CD14-positive monocyte (primary cell): ENCODE measurements at regions not wholly inside any gene's neighbourhood (a gene's known extent, or its start where the extent isn't known, plus 50 kb on each side); places are given as distances from the start of the nearest gene placed in this dataset.

ENCODE experiments used
- DNase-seq, 3 donors: peaks; one replicate each; pipeline ENCODE4 v3.0.0-alpha.2; 2011 to 2022
- H2AFZ ChIP-seq: 2 replicates; pipeline ENCODE4 v1.6.0; 2012; ENCODE audit warnings: mild to moderate bottlenecking, low read depth, low read length, inconsistent platforms; ENCODE audit not compliant: insufficient read depth, poor library complexity, severe bottlenecking
- H3K27ac ChIP-seq, 2 donors: 1 replicate in 1 of 2; 2 replicates in 1 of 2; pipeline ENCODE4 v1.5.1; 2012 to 2013; ENCODE audit warnings: low read length in 2 of 2, control low read depth in 1 of 2, inconsistent platforms in 1 of 2, low read depth in 1 of 2, mild to moderate bottlenecking in 1 of 2
- H3K27me3 ChIP-seq, 2 donors: one replicate each; pipeline versions ENCODE4 v1.6.0 to v1.6.1; 2011 to 2013; ENCODE audit warnings: low read length in 2 of 2; ENCODE audit not compliant: control insufficient read depth in 2 of 2, insufficient read depth in 2 of 2
- H3K36me3 ChIP-seq, 2 donors: replicated peaks in 1 of 2; 1 replicate in 1 of 2; 2 replicates in 1 of 2; pipeline versions ENCODE4 v1.5.1 to v1.6.1; 2012 to 2013; ENCODE audit warnings: low read length in 2 of 2, control low read depth in 1 of 2, inconsistent platforms in 1 of 2, mild to moderate bottlenecking in 1 of 2; ENCODE audit not compliant: insufficient read depth in 2 of 2, control insufficient read depth in 1 of 2
- H3K4me1 ChIP-seq, 2 donors: 1 replicate in 1 of 2; 2 replicates in 1 of 2; pipeline versions ENCODE4 v1.5.1 to v1.6.1; 2012 to 2013; ENCODE audit warnings: low read length in 2 of 2, control low read depth in 1 of 2, inconsistent platforms in 1 of 2, mild to moderate bottlenecking in 1 of 2, moderate library complexity in 1 of 2; ENCODE audit not compliant: insufficient read depth in 2 of 2, control insufficient read depth in 1 of 2
- H3K4me2 ChIP-seq: replicated peaks from 2 replicates; pipeline ENCODE3; 2012; ENCODE audit warnings: low read length, moderate library complexity, mild to moderate bottlenecking; ENCODE audit not compliant: poor library complexity, severe bottlenecking; ENCODE audit errors: extremely low read depth
- H3K4me3 ChIP-seq, 3 experiments: fragments of 200-600 bp in 1 of 3; sonication (generic) in 1 of 3; replicated peaks in 1 of 3; 1 replicate in 2 of 3; 2 replicates in 1 of 3; pipeline ENCODE4 v1.5.1; 2011 to 2013; ENCODE audit warnings: low read length in 3 of 3, mild to moderate bottlenecking in 3 of 3, control low read depth in 2 of 3, low read depth in 2 of 3, inconsistent platforms in 1 of 3, moderate library complexity in 1 of 3
- H3K79me2 ChIP-seq: 2 replicates; pipeline ENCODE4 v1.6.0; 2012; ENCODE audit warnings: mild to moderate bottlenecking, control low read depth, inconsistent platforms, low read length, moderate library complexity; ENCODE audit not compliant: insufficient read depth
- H3K9ac ChIP-seq: 2 replicates; pipeline ENCODE4 v1.6.0; 2017; ENCODE audit warnings: low read length, mild to moderate bottlenecking; ENCODE audit not compliant: insufficient read depth, poor library complexity, severe bottlenecking
- H3K9me3 ChIP-seq, 2 donors: replicated peaks in 1 of 2; 1 replicate in 1 of 2; 2 replicates in 1 of 2; pipeline versions ENCODE4 v1.5.1 to v1.6.1; 2012 to 2013; ENCODE audit warnings: low read length in 2 of 2, control low read depth in 1 of 2; ENCODE audit not compliant: control insufficient read depth in 1 of 2, insufficient read depth in 1 of 2
- H4K20me1 ChIP-seq: 2 replicates; pipeline ENCODE4 v1.6.0; 2012; ENCODE audit warnings: mild to moderate bottlenecking, low read length, control low read depth, moderate library complexity; ENCODE audit not compliant: insufficient read depth
- H3K27ac Mint-ChIP-seq, 7 donors: one replicate each; pipeline ENCODE4 v1.8.0; 2020; ENCODE audit warnings: mild to moderate bottlenecking in 7 of 7, mixed read lengths in 7 of 7, moderate library complexity in 6 of 7, inconsistent platforms in 2 of 7
- H3K27me3 Mint-ChIP-seq, 3 donors: one replicate each; pipeline ENCODE4 v1.8.0; 2021 to 2022; ENCODE audit warnings: low read depth in 3 of 3, mild to moderate bottlenecking in 3 of 3, mixed read lengths in 3 of 3, moderate library complexity in 3 of 3, inconsistent platforms in 1 of 3
- H3K36me3 Mint-ChIP-seq, 2 donors: one replicate each; pipeline ENCODE4 v1.8.0; 2020; ENCODE audit warnings: mixed read lengths in 2 of 2, inconsistent platforms in 1 of 2, mild to moderate bottlenecking in 1 of 2
- H3K4me1 Mint-ChIP-seq: one replicate; pipeline ENCODE4 v1.8.0; 2020; ENCODE audit warnings: mild to moderate bottlenecking, mixed read lengths
- H3K4me3 Mint-ChIP-seq, 2 donors: one replicate each; pipeline ENCODE4 v1.8.0; 2020; ENCODE audit warnings: mild to moderate bottlenecking in 2 of 2, mixed read lengths in 2 of 2, moderate library complexity in 1 of 2
- H3K9me3 Mint-ChIP-seq, 7 donors: one replicate each; pipeline ENCODE4 v1.8.0; 2020 to 2022; ENCODE audit warnings: mixed read lengths in 7 of 7, mild to moderate bottlenecking in 6 of 7, moderate library complexity in 6 of 7, inconsistent platforms in 2 of 7
- WGBS: methylation state at CpG from one replicate; pipeline ENCODE4 v1.1.5; 2013; ENCODE audit warnings: missing lambda C conversion rate; ENCODE audit not compliant: insufficient coverage; 5-methylcytosine and 5-hydroxymethylcytosine counted together
- intact Hi-C, 2 donors: fragments of 100-400 bp; cut with micrococcal nuclease; formaldehyde crosslinking; loops; one replicate each; pipeline versions ENCODE4 v1.15.0 to v1.15.1; 2023
- TF ChIP-seq, protein P1 (sequence below): fragments of 200-600 bp; IDR thresholded peaks from one replicate; pipeline ENCODE4 v1.8.0; 2022; ENCODE audit warnings: antibody characterized with exemption, mild to moderate bottlenecking

DNA sequence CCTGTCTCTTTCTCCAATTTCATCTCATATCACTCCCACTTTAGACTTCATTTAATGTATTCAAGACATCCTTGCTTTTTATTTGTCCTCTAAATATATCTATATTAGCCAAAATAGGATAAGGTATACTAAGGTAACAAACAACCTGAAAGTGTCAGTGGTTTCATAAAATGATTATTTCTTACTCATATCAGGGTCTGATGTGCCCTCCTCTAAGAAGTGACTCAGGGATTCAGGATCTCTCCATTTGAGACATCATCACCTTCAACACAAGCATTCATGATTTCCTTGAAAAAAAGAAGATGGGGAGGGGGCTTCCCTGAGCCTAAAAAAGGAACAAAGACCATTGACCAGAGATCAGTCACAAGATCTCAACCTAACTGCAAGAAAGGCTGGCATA lies 131.4 kb upstream of the POU2AF2 start:
- no peak overlapping the region for H2AFZ ChIP-seq
- Mint-ChIP-seq H3K27ac (no peak overlapping the region), H3K27me3 (peaks cover 0 to 2% (median 0%) of the 10 kb centered on the region in 3 donors), H3K4me3 (no peak overlapping the region), H3K36me3 (no peaks in the 10 kb centered on the region), H3K4me1 (no peaks in the 10 kb centered on the region), H3K9me3 (peaks cover 0 to 16% (median 0%) of the 10 kb centered on the region in 7 donors)
- H3K9me3 ChIP-seq: no peaks in the 10 kb centered on the region
- intact Hi-C loops: no loop called here
- no peak overlapping the region for H3K27ac ChIP-seq
- H3K27me3 ChIP-seq: no peaks in the 10 kb centered on the region
- no peak overlapping the region for H3K4me2 ChIP-seq
- no peak for DNase-seq
- H4K20me1 ChIP-seq: no peaks in the 10 kb centered on the region
- TF ChIP-seq, protein P1, sequence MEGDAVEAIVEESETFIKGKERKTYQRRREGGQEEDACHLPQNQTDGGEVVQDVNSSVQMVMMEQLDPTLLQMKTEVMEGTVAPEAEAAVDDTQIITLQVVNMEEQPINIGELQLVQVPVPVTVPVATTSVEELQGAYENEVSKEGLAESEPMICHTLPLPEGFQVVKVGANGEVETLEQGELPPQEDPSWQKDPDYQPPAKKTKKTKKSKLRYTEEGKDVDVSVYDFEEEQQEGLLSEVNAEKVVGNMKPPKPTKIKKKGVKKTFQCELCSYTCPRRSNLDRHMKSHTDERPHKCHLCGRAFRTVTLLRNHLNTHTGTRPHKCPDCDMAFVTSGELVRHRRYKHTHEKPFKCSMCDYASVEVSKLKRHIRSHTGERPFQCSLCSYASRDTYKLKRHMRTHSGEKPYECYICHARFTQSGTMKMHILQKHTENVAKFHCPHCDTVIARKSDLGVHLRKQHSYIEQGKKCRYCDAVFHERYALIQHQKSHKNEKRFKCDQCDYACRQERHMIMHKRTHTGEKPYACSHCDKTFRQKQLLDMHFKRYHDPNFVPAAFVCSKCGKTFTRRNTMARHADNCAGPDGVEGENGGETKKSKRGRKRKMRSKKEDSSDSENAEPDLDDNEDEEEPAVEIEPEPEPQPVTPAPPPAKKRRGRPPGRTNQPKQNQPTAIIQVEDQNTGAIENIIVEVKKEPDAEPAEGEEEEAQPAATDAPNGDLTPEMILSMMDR: no peak
- H3K79me2 ChIP-seq: no peaks in the 10 kb centered on the region
- no peak overlapping the region for H3K9ac ChIP-seq
- no peaks in the 10 kb centered on the region for H3K4me1 ChIP-seq
- no peak overlapping the region for H3K4me3 ChIP-seq
- no peaks in the 10 kb centered on the region for H3K36me3 ChIP-seq

DNA sequence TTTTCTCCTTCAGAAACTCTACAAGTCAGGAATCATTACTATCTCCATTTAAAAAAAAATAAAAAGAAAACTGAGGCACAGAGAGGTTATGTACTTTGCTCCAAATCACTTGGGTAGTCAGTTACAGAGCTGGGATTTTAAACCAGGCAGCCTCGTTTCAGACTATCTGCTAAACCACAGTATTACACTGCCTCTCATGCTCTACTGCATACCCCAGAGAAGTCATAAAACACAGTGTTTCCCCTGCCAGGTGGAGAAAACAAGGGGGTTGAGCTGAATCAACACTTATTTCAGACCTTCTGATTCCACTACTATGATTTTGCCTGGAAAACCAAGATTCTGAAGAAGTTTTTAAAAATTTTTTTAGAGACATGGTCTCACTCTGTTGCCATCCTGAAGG lies 132.9 kb upstream of the POU2AF2 start:
- Histone ChIP-seq H3K9me3 (no peaks in the 10 kb centered on the region), H3K4me3 (no peak overlapping the region), H3K4me2 (no peak overlapping the region), H3K36me3 (no peaks in the 10 kb centered on the region), H4K20me1 (no peaks in the 10 kb centered on the region), H2AFZ (no peak overlapping the region), H3K9ac (no peak overlapping the region), H3K4me1 (peaks cover 0 to 2% of the 10 kb centered on the region in 2 donors), H3K79me2 (no peaks in the 10 kb centered on the region), H3K27ac (no peak overlapping the region), H3K27me3 (no peaks in the 10 kb centered on the region)
- Mint-ChIP-seq H3K36me3 (no peaks in the 10 kb centered on the region), H3K4me3 (no peak overlapping the region), H3K27ac (no peak overlapping the region), H3K9me3 (peaks cover 0 to 5% (median 0%) of the 10 kb centered on the region in 7 donors), H3K4me1 (peaks cover 2% of the 10 kb centered on the region), H3K27me3 (peaks cover 0 to 2% (median 2%) of the 10 kb centered on the region in 3 donors)
- TF ChIP-seq, protein P1: no peak
- DNase-seq: no peak
- intact Hi-C loops: no loop called here
- no CpG with 5 or more reads among the region's 1 CpG for WGBS
